ENCODE measurements at regions not wholly inside any gene's neighbourhood (a gene's known extent, or its start where the extent isn't known, plus 50 kb on each side); places are given as distances from the start of the nearest gene placed in this dataset.
A peak's percentile ranks its signal among the peaks of the same experiment; 100 is the strongest.

DNA sequence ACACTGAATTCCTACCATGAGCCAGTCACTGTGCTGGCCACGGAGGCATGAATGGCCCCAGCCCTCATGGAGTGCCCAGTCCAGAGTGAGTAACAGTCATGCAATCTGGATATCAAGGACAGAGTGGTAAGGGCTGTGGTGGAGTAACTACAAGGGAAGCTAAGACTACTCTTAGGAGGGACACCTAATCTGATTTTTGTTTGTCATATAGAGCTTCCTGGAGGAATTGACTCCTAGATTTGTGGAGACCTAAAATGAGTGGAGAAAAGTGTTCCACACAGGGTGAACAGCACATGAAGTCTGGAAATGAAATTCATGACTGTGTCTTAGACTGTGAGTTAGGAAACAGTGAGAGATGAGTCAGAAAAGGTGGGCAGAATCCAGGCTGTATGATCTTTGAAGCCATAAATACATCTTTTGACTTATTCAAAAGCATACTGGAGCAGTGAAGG, 219.9 kb downstream of the NFKBIZ start:
- in situ Hi-C loops (cut with HindIII; ENCODE audit: low sequenced_read_pairs), result no loop called here
- peak; percentile 55 for DNase-seq (ENCODE audit: low read depth)
- TF ChIP-seq, protein P1, sequence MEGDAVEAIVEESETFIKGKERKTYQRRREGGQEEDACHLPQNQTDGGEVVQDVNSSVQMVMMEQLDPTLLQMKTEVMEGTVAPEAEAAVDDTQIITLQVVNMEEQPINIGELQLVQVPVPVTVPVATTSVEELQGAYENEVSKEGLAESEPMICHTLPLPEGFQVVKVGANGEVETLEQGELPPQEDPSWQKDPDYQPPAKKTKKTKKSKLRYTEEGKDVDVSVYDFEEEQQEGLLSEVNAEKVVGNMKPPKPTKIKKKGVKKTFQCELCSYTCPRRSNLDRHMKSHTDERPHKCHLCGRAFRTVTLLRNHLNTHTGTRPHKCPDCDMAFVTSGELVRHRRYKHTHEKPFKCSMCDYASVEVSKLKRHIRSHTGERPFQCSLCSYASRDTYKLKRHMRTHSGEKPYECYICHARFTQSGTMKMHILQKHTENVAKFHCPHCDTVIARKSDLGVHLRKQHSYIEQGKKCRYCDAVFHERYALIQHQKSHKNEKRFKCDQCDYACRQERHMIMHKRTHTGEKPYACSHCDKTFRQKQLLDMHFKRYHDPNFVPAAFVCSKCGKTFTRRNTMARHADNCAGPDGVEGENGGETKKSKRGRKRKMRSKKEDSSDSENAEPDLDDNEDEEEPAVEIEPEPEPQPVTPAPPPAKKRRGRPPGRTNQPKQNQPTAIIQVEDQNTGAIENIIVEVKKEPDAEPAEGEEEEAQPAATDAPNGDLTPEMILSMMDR (IDR thresholded peaks at IDR 0.05; ENCODE audit: low read depth, low read length, missing control alignments), result no peak
- no peak overlapping the region for H3K4me3 ChIP-seq (ENCODE audit: low read depth, low read length)

DNA sequence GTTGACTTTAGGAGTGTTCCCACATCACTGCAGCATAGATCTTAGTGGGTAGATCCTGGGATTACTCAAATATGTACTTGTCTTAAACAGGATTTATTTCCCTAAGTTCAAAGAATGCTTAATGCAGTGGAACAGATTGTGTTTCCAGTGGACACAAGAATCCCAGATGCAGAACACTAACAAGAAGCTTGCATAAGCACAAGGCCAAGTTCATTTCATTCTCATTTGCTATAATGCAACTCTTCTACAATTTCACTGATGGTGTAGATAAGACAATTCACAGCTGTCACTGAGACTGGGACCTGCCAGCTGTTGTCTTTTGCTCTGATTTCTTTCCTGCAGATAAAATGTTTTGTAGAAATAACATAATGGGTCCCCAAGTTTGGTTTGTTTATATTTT, 225.6 kb downstream of the NFKBIZ start:
- in situ Hi-C loops (cut with HindIII; ENCODE audit: low sequenced_read_pairs), result no loop called here
- TF ChIP-seq, protein P1 (IDR thresholded peaks at IDR 0.05; ENCODE audit: low read depth, low read length, missing control alignments), result no peak
- no peak overlapping the region for H3K4me3 ChIP-seq (ENCODE audit: low read depth, low read length)
- DNase-seq (ENCODE audit: low read depth), result no peak

DNA sequence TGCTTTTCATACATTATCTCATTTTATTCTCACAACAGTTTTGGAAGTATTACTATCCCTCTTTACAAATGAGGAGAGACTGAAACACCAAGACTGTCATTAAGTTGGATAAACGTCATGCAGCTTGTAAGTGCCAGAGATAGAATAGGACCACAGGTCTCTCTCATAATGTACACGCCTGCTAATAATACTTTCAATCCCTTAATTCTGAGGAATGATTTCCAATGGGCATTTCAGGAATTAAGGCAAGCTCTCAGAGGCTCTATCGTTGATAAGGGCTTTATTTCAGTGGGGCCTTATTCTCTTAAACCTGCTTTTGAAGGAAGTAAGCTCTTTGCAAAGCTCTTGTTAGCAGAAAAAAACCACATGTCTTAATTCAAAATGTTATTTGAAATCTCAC, 229.1 kb downstream of the NFKBIZ start:
- no peak overlapping the region for H3K4me3 ChIP-seq (ENCODE audit: low read depth, low read length)
- in situ Hi-C loops (cut with HindIII; ENCODE audit: low sequenced_read_pairs), result no loop called here
- TF ChIP-seq, protein P1 (IDR thresholded peaks at IDR 0.05; ENCODE audit: low read depth, low read length, missing control alignments), result no peak
- no peak for DNase-seq (ENCODE audit: low read depth)

GRCh38 chr3:102078854-102079808, 229.8 kb downstream of the NFKBIZ start:
- H3K4me3 ChIP-seq (ENCODE audit: low read depth, low read length), result no peak overlapping the region
- TF ChIP-seq, protein P1 (IDR thresholded peaks at IDR 0.05; ENCODE audit: low read depth, low read length, missing control alignments), result no peak
- no peak for DNase-seq (ENCODE audit: low read depth)
- in situ Hi-C loops (cut with HindIII; ENCODE audit: low sequenced_read_pairs), result no loop called here

- no peak for DNase-seq (ENCODE audit: low read depth)
- TF ChIP-seq, protein P1 (IDR thresholded peaks at IDR 0.05; ENCODE audit: low read depth, low read length, missing control alignments), result no peak
- in situ Hi-C loops (cut with HindIII; ENCODE audit: low sequenced_read_pairs), result no loop called here
- H3K4me3 ChIP-seq (ENCODE audit: low read depth, low read length), result no peak overlapping the region
Observed at GRCh38 chr3:102079809-102080197, 230.5 kb downstream of the NFKBIZ start.

DNA sequence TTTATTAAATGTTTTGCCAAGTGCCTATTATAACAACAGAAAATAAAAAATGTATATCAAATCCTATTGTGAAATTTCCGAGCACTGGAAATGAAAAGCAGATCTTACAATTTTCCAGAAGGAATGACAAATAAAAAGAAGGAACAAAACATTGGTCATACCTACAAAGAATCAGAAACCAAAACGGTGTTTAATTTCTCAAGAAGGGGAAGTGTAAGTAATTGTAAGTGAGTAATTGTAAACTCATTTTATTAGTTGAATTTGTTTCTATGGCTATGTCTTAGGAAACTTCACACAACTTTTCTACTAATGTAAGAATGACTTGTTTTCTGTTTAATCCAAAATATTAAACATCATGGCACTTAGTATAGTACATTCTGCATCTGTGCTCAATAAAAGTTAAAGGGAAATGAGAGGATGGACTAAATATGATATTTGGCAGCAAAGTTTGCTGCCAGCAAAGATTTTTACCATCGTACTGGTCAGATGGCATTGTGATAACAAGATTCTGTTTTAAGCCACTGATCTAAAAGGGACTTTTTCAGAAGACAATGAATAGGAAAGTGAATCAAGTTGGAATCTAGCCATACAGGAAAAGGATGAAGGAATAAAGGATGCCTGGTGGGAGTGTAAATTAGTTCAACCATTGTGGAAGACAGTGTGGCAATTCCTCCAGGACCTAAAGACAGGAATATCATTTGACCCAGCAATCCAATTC, 232.4 kb downstream of the NFKBIZ start:
- no peak for DNase-seq (ENCODE audit: low read depth)
- TF ChIP-seq, protein P1 (IDR thresholded peaks at IDR 0.05; ENCODE audit: low read depth, low read length, missing control alignments), result no peak
- H3K4me3 ChIP-seq (ENCODE audit: low read depth, low read length), result no peak overlapping the region
- in situ Hi-C loops (cut with HindIII; ENCODE audit: low sequenced_read_pairs), result no loop called here

Measured in astrocyte of the cerebellum (primary cell).